ENCODE measurements at regions not wholly inside any gene's neighbourhood (a gene's known extent, or its start where the extent isn't known, plus 50 kb on each side); places are given as distances from the start of the nearest gene placed in this dataset.

DNA sequence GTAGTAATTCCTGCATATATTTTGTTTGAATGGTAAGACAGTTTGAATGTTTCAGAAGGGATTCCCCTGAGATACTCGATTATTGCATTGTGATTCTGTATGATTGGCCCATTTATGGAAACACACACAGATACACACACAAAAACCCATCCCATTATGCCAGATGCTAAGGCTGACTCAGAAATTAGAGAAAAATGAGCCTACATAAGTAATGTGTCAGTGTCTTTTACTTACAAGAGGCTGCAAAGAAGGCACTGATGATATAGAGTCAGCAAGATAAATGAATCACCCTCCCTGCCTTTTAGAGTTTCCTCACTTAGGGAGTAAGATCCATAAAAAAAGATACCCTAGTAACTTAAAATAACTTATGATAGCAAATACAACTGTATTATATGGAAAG lies 1481.1 kb upstream of the ACVR2A start:
- CTCF ChIA-PET = no interaction called here

GRCh38 chr2:146351689-146352088 lies 1493.1 kb upstream of the ACVR2A start:
- no peak for DNase-seq
- BruUV-seq (replicated peaks) = no TSS peak
- Histone ChIP-seq H3K79me2 (ENCODE audit: low read length) (no peaks in the 10 kb centered on the region), H2AFZ (ENCODE audit: low read length) (no peak overlapping the region), H3K27me3 (ENCODE audit: low read length) (no peaks in the 10 kb centered on the region), H3K4me2 (ENCODE audit: low read length) (no peak overlapping the region), H3K36me3 (ENCODE audit: low read depth, low read length) (no peaks in the 10 kb centered on the region), H3K4me1 (ENCODE audit: insufficient read depth, low read length) (no peaks in the 10 kb centered on the region), H3K9me2 (replicated peaks; ENCODE audit: low read length) (no peaks in the 10 kb centered on the region), H3F3A (ENCODE audit: low read length, unreplicated experiment) (no peaks in the 10 kb centered on the region), H4K20me1 (ENCODE audit: low read length) (no peaks in the 10 kb centered on the region), H3K9me3 (ENCODE audit: low read length) (no peaks in the 10 kb centered on the region), H3K27ac (ENCODE audit: low read length) (no peak overlapping the region), H3K4me3 (ENCODE audit: low read length) (no peak overlapping the region), H3K9ac (ENCODE audit: low read length) (no peak overlapping the region)
- POLR2A ChIA-PET (ENCODE audit: unreplicated experiment) = no interaction called here
- intact Hi-C loops (cut with micrococcal nuclease) = no loop called here
- TF ChIP-seq CTCF (conservative IDR thresholded peaks at IDR 0.05; ENCODE audit: low read depth, low read length) (no peak), EZH2phosphoT487 (IDR thresholded peaks at IDR 0.05; ENCODE audit: borderline replicate concordance, low read length) (no peak), EZH2 (IDR thresholded peaks at IDR 0.05; ENCODE audit: low read length, unreplicated experiment) (no peak)
- CTCF ChIA-PET = no interaction called here
- ATAC-seq = no peak

More for the DNA sequence above, 1481.1 kb upstream of the ACVR2A start:
- Histone ChIP-seq H2AFZ (ENCODE audit: low read length) (no peak overlapping the region), H3K27ac (ENCODE audit: low read length) (no peak overlapping the region), H3K9ac (ENCODE audit: low read length) (no peak overlapping the region), H3K79me2 (ENCODE audit: low read length) (no peaks in the 10 kb centered on the region), H4K20me1 (ENCODE audit: low read length) (no peaks in the 10 kb centered on the region), H3K27me3 (ENCODE audit: low read length) (no peaks in the 10 kb centered on the region), H3K4me2 (ENCODE audit: low read length) (no peak overlapping the region), H3K36me3 (ENCODE audit: low read depth, low read length) (no peaks in the 10 kb centered on the region), H3F3A (ENCODE audit: low read length, unreplicated experiment) (no peaks in the 10 kb centered on the region), H3K4me1 (ENCODE audit: insufficient read depth, low read length) (no peaks in the 10 kb centered on the region), H3K4me3 (ENCODE audit: low read length) (no peak overlapping the region), H3K9me2 (replicated peaks; ENCODE audit: low read length) (no peaks in the 10 kb centered on the region), H3K9me3 (ENCODE audit: low read length) (no peaks in the 10 kb centered on the region)
- ATAC-seq (no peak), DNase-seq (peak; percentile 13)
- no peak for TF ChIP-seq EZH2 (IDR thresholded peaks at IDR 0.05; ENCODE audit: low read length, unreplicated experiment)
- no peak for TF ChIP-seq CTCF (conservative IDR thresholded peaks at IDR 0.05; ENCODE audit: low read depth, low read length)
- no peak for TF ChIP-seq EZH2phosphoT487 (IDR thresholded peaks at IDR 0.05; ENCODE audit: borderline replicate concordance, low read length)
- intact Hi-C loops (cut with micrococcal nuclease) = no loop called here
- POLR2A ChIA-PET (ENCODE audit: unreplicated experiment) = no interaction called here
- no TSS peak for BruUV-seq (replicated peaks)

GRCh38 chr2:146349334-146349733 lies 1495.5 kb upstream of the ACVR2A start:
- Histone ChIP-seq H3F3A (ENCODE audit: low read length, unreplicated experiment) (no peaks in the 10 kb centered on the region), H3K36me3 (ENCODE audit: low read depth, low read length) (no peaks in the 10 kb centered on the region), H3K4me1 (ENCODE audit: insufficient read depth, low read length) (no peaks in the 10 kb centered on the region), H3K9me2 (replicated peaks; ENCODE audit: low read length) (no peaks in the 10 kb centered on the region), H3K79me2 (ENCODE audit: low read length) (no peaks in the 10 kb centered on the region), H3K27ac (ENCODE audit: low read length) (no peak overlapping the region), H3K27me3 (ENCODE audit: low read length) (no peaks in the 10 kb centered on the region), H3K9me3 (ENCODE audit: low read length) (no peaks in the 10 kb centered on the region), H4K20me1 (ENCODE audit: low read length) (no peaks in the 10 kb centered on the region), H3K9ac (ENCODE audit: low read length) (no peak overlapping the region), H3K4me2 (ENCODE audit: low read length) (peak overlapping the region; percentile 17), H3K4me3 (ENCODE audit: low read length) (no peak overlapping the region), H2AFZ (ENCODE audit: low read length) (no peak overlapping the region)
- ChIA-PET CTCF (no interaction called here), POLR2A (ENCODE audit: unreplicated experiment) (no interaction called here)
- no TSS peak for BruUV-seq (replicated peaks)
- TF ChIP-seq EZH2 (IDR thresholded peaks at IDR 0.05; ENCODE audit: low read length, unreplicated experiment) (no peak), EZH2phosphoT487 (IDR thresholded peaks at IDR 0.05; ENCODE audit: borderline replicate concordance, low read length) (no peak), CTCF (conservative IDR thresholded peaks at IDR 0.05; ENCODE audit: low read depth, low read length) (no peak)
- no peak for ATAC-seq
- intact Hi-C loops (cut with micrococcal nuclease) = no loop called here
- no peak for DNase-seq

Measured in PC-3 (cell line).